Forelimb muscle (tissue), 1 donor: ENCODE measurements at regions not wholly inside any gene's neighbourhood (a gene's known extent, or its start where the extent isn't known, plus 50 kb on each side); places are given as distances from the start of the nearest gene placed in this dataset.

Source experiments
- DNase-seq: peaks from one replicate; pipeline ENCODE4 v3.0.0-alpha.2; 2013; ENCODE audit warnings: low read depth

- DNase-seq: no peak
Measured at GRCh38 chr13:73467125-73467524, 408.3 kb downstream of the KLF5 start.

- DNase-seq: no peak
Measured at GRCh38 chr13:73466561-73466960, 407.8 kb downstream of the KLF5 start.

GRCh38 chr13:73465617-73465971, 406.8 kb downstream of the KLF5 start:
- no peak for DNase-seq

- no peak for DNase-seq
Measured at GRCh38 chr13:73464758-73465616, 406.2 kb downstream of the KLF5 start.

GRCh38 chr13:73462241-73462640, 403.4 kb downstream of the KLF5 start:
- no peak for DNase-seq

- DNase-seq: no peak
Measured at GRCh38 chr13:73451221-73452029, 392.6 kb downstream of the KLF5 start.

- DNase-seq: no peak
Measured at GRCh38 chr13:73450583-73450982, 391.8 kb downstream of the KLF5 start.

DNA sequence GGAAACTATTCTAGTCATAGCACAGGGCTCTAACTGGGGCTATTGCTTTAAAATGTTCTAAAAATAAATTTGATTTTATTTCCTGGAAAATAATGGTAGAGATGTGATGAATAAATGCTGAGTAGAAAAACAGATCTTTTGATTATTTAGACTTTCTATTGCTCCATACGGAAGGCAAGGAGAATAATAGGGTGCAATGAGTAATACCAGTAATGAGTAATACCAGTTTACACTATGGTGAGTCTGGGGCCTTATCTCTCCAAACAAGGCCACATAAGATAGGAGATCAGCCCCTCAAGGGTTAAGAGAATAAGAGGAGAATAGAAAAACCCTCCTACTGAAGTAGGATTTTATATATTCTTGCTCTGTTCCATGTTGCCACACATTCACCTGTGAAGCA, 390.4 kb downstream of the KLF5 start:
- no peak for DNase-seq

- no peak for DNase-seq
Measured at GRCh38 chr13:73440296-73440895, 381.6 kb downstream of the KLF5 start.

DNA sequence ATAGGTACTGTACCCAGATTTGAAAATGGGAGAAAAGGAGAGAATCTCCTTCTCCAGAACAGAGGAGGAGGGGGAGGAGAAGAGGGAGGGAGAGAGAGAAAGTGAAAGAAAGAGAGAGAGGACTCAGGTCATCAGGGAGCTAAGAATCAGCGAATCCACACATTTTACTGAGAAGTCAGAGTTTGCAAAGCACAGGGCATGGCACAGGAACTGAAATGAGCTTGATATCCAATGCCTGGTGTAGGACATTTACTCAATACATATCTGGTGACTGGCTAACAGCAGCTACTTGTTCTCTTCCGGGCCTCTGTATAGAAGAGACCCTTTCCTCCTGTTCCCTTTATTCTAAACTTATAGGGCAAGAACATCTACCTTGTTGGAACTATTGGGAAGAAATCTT, 375.1 kb downstream of the KLF5 start:
- DNase-seq: no peak

- DNase-seq: no peak
Measured at GRCh38 chr13:73433458-73433857, 374.7 kb downstream of the KLF5 start.

GRCh38 chr13:73429701-73430100, 370.9 kb downstream of the KLF5 start:
- DNase-seq: no peak

DNA sequence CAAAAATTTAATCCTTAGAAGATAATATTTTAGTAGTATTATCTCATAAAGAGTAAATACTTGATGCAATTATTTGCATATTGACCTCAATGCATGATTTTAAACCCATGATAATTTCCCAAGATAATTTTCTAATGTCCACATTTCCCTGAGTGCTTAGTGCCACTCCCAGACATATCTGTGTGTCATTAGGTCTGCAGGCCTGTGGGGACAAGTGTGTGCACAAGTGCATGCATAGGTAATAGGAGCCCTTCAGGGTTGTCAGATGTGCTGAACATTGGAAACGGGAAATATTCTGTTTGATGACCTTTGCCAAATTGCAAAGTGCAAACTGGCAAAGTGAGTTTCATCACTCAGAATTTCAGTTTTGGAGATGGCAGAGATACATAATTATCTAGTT, 369.9 kb downstream of the KLF5 start:
- DNase-seq: no peak

GRCh38 chr13:73428137-73428536, 369.3 kb downstream of the KLF5 start:
- peak; percentile 6 for DNase-seq

GRCh38 chr13:73422973-73423372, 364.2 kb downstream of the KLF5 start:
- no peak for DNase-seq

GRCh38 chr13:73421310-73421912, 362.6 kb downstream of the KLF5 start:
- no peak for DNase-seq

- DNase-seq: no peak
Measured at GRCh38 chr13:73419186-73419585, 360.4 kb downstream of the KLF5 start.

- no peak for DNase-seq
Measured at GRCh38 chr13:73417012-73417615, 358.3 kb downstream of the KLF5 start.

- DNase-seq: no peak
Measured at GRCh38 chr13:73416093-73416492, 357.3 kb downstream of the KLF5 start.

DNA sequence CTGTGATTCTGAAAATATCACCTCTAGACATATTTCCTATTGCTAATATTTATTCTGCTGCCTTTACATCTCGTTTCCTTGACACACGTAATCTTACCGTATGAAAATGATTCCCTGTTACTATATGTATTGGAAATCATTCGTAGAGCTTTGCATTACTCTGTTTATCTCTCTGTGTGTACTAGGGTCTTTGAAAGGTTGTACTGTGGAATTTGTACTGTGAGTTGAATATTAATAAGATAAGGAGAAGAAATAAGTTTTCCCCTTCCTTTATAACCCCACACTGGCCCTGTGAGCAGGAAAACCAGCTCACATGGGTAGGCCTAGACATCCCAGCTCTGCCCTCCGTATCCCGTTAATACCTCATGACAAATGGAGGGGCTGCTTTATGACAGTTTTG, 354.9 kb downstream of the KLF5 start:
- no peak for DNase-seq

- DNase-seq: no peak
Measured at GRCh38 chr13:73412933-73413332, 354.1 kb downstream of the KLF5 start.
